ENCODE measurements at regions not wholly inside any gene's neighbourhood (a gene's known extent, or its start where the extent isn't known, plus 50 kb on each side); places are given as distances from the start of the nearest gene placed in this dataset.

- no peak overlapping the region for H3K27ac ChIP-seq (ENCODE audit: low read length)
- H3K4me1 ChIP-seq (ENCODE audit: control insufficient read depth, insufficient read depth, low read length): no peaks in the 10 kb centered on the region
- no peaks in the 10 kb centered on the region for H3K27me3 ChIP-seq (ENCODE audit: control insufficient read depth, insufficient read depth, low read length)
- ATAC-seq (no peak), DNase-seq (ENCODE audit: low read depth, low spot score) (no peak)
- TF ChIP-seq SIN3A (IDR thresholded peaks at IDR 0.05; ENCODE audit: borderline replicate concordance, insufficient read depth, low read depth, low read length): no peak
- TF ChIP-seq POLR2AphosphoS5 (IDR thresholded peaks at IDR 0.05; ENCODE audit: low read depth, low read length): no peak
- no peak for TF ChIP-seq CTCF (IDR thresholded peaks at IDR 0.05)
- H3K4me3 ChIP-seq (ENCODE audit: low read depth in 2 of 2, low read length in 2 of 2): no peak overlapping the region
- BruUV-seq (replicated peaks): no TSS peak
- ChIA-PET CTCF (no interaction called here), POLR2A (no interaction called here)
- intact Hi-C loops (cut with micrococcal nuclease; ENCODE audit: unreplicated experiment): no loop called here
- no peaks in the 10 kb centered on the region for H3K9me3 ChIP-seq (ENCODE audit: control insufficient read depth, insufficient read depth, low read depth, low read length)
- in situ Hi-C loops (cut with HindIII; ENCODE audit: low pct_unique_long_range_greater_than_20kb, low sequenced_read_pairs): no loop called here
- no peaks in the 10 kb centered on the region for H3K36me3 ChIP-seq (ENCODE audit: control insufficient read depth, insufficient read depth, low read length)
Observed at GRCh38 chr18:22044474-22045220, 124.7 kb upstream of the GATA6 start.

GRCh38 chr18:22045221-22045918, 124.0 kb upstream of the GATA6 start:
- BruUV-seq (replicated peaks): no TSS peak
- Histone ChIP-seq H3K9me3 (ENCODE audit: control insufficient read depth, insufficient read depth, low read depth, low read length) (no peaks in the 10 kb centered on the region), H3K4me3 (ENCODE audit: low read depth in 2 of 2, low read length in 2 of 2) (no peak overlapping the region), H3K36me3 (ENCODE audit: control insufficient read depth, insufficient read depth, low read length) (no peaks in the 10 kb centered on the region), H3K4me1 (ENCODE audit: control insufficient read depth, insufficient read depth, low read length) (no peaks in the 10 kb centered on the region), H3K27me3 (ENCODE audit: control insufficient read depth, insufficient read depth, low read length) (no peaks in the 10 kb centered on the region), H3K27ac (ENCODE audit: low read length) (no peak overlapping the region)
- TF ChIP-seq TCF7L2 (IDR thresholded peaks at IDR 0.05; ENCODE audit: low read depth, low read length) (no peak), CTCF (IDR thresholded peaks at IDR 0.05) (no peak), SIN3A (IDR thresholded peaks at IDR 0.05; ENCODE audit: borderline replicate concordance, insufficient read depth, low read depth, low read length) (no peak), POLR2AphosphoS5 (IDR thresholded peaks at IDR 0.05; ENCODE audit: low read depth, low read length) (no peak)
- TF ChIP-seq, protein P1, sequence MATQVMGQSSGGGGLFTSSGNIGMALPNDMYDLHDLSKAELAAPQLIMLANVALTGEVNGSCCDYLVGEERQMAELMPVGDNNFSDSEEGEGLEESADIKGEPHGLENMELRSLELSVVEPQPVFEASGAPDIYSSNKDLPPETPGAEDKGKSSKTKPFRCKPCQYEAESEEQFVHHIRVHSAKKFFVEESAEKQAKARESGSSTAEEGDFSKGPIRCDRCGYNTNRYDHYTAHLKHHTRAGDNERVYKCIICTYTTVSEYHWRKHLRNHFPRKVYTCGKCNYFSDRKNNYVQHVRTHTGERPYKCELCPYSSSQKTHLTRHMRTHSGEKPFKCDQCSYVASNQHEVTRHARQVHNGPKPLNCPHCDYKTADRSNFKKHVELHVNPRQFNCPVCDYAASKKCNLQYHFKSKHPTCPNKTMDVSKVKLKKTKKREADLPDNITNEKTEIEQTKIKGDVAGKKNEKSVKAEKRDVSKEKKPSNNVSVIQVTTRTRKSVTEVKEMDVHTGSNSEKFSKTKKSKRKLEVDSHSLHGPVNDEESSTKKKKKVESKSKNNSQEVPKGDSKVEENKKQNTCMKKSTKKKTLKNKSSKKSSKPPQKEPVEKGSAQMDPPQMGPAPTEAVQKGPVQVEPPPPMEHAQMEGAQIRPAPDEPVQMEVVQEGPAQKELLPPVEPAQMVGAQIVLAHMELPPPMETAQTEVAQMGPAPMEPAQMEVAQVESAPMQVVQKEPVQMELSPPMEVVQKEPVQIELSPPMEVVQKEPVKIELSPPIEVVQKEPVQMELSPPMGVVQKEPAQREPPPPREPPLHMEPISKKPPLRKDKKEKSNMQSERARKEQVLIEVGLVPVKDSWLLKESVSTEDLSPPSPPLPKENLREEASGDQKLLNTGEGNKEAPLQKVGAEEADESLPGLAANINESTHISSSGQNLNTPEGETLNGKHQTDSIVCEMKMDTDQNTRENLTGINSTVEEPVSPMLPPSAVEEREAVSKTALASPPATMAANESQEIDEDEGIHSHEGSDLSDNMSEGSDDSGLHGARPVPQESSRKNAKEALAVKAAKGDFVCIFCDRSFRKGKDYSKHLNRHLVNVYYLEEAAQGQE (IDR thresholded peaks at IDR 0.05; ENCODE audit: insufficient read depth in 1 of 2, low read depth in 2 of 2, low read length in 1 of 2): no peak
- no peak for ATAC-seq
- POLR2A ChIA-PET: no interaction called here
- no peak for DNase-seq (ENCODE audit: low read depth, low spot score)
- intact Hi-C loops (cut with micrococcal nuclease; ENCODE audit: unreplicated experiment): no loop called here
- CTCF ChIA-PET: no interaction called here
- in situ Hi-C loops (cut with HindIII; ENCODE audit: low pct_unique_long_range_greater_than_20kb, low sequenced_read_pairs): no loop called here

All from Panc1 (cell line).